Brain microvascular endothelial cell (primary cell): ENCODE measurements at regions not wholly inside any gene's neighbourhood (a gene's known extent, or its start where the extent isn't known, plus 50 kb on each side); places are given as distances from the start of the nearest gene placed in this dataset.

ENCODE experiments used
- DNase-seq: peaks from one replicate; pipeline ENCODE4 v3.0.0-alpha.2; 2020
- H3K27ac ChIP-seq: fragments of 250-450 bp; sonication (Bioruptor Pico); 2 replicates; pipeline ENCODE4 v1.5.1; 2020; ENCODE audit warnings: mild to moderate bottlenecking, moderate library complexity
- H3K27me3 ChIP-seq: fragments of 250-450 bp; sonication (Bioruptor Pico); replicated peaks from 2 replicates; pipeline ENCODE4 v1.5.1; 2020; ENCODE audit warnings: mild to moderate bottlenecking
- H3K36me3 ChIP-seq: fragments of 250-450 bp; sonication (Bioruptor Pico); replicated peaks from 2 replicates; pipeline ENCODE4 v1.5.1; 2020; ENCODE audit warnings: mild to moderate bottlenecking
- H3K4me3 ChIP-seq: 2 replicates; pipeline ENCODE4 v1.5.1; 2011; ENCODE audit warnings: low read depth, mild to moderate bottlenecking, control low read depth, low read length, moderate library complexity
- CTCF ChIP-seq: IDR thresholded peaks from 2 replicates; pipeline ENCODE4 v1.5.1; 2011; ENCODE audit warnings: low read depth, mild to moderate bottlenecking, moderate library complexity, low read length, control low read depth, inconsistent platforms; ENCODE audit errors: missing control alignments
- in situ Hi-C: cut with HindIII; loops from 2 replicates; pipeline ENCODE4 v1.10.0; 2017; ENCODE audit warnings: low sequenced_read_pairs, low pct_ligation_motif_present

DNA sequence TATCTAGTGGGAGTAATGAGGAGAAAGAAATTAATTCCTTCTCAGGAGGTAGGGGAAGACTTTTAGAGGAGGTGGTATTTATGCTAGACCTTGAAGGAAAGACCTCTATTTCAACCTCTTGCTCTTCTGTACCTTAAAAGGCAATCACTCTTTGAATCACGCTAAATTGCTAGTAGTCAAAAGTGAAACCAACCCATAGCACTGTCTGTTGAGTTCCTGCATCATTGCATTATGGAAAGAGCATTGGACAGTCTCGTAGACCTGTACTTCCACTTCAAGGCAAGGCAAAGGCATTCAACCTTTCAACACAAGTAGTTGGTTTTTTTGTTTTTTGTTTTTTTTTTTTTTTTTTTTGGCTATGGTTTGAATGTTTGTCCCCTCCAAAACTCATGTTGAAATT lies 770.4 kb downstream of the ETS1 start:
- H3K27ac ChIP-seq: no peak overlapping the region
- in situ Hi-C loops: no loop called here
- DNase-seq: no peak
- no peaks in the 10 kb centered on the region for H3K27me3 ChIP-seq
- H3K36me3 ChIP-seq: no peaks in the 10 kb centered on the region
- no peak overlapping the region for H3K4me3 ChIP-seq
- TF ChIP-seq CTCF: no peak

- Histone ChIP-seq H3K4me3 (no peak overlapping the region), H3K27ac (no peak overlapping the region), H3K36me3 (no peaks in the 10 kb centered on the region), H3K27me3 (no peaks in the 10 kb centered on the region)
- DNase-seq: no peak
- in situ Hi-C loops: no loop called here
- TF ChIP-seq CTCF: no peak
These were observed 772.0 kb downstream of the ETS1 start for GRCh38 chr11:127815331-127815730.

- Histone ChIP-seq H3K27me3 (no peaks in the 10 kb centered on the region), H3K4me3 (no peak overlapping the region), H3K36me3 (no peaks in the 10 kb centered on the region), H3K27ac (no peak overlapping the region)
- in situ Hi-C loops: no loop called here
- no peak for DNase-seq
- TF ChIP-seq CTCF: no peak
These were observed 780.9 kb downstream of the ETS1 start for GRCh38 chr11:127806501-127806900.

DNA sequence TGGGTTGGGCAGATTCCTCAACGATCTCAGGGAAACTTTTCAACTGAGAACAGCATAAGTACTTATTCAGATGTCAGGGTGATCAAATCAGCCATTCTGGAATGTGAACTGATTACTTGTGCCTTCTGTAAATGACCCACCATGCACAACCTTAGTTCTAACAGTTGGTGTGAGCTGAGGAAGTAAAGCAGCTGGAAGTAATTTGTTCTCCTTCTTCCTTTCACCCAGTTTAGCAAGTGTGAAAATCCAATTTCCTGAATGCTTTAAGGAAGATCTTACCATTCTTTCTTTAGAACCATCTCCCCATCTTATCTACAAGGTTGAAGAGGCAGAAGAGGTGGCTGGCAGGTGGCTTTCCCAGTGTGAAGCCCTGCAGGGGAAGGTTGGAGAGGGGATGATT lies 781.6 kb downstream of the ETS1 start:
- no peak overlapping the region for H3K27ac ChIP-seq
- no peaks in the 10 kb centered on the region for H3K36me3 ChIP-seq
- H3K27me3 ChIP-seq: no peaks in the 10 kb centered on the region
- DNase-seq: no peak
- H3K4me3 ChIP-seq: no peak overlapping the region
- TF ChIP-seq CTCF: no peak
- in situ Hi-C loops: no loop called here

- Histone ChIP-seq H3K27ac (no peak overlapping the region), H3K27me3 (no peaks in the 10 kb centered on the region), H3K4me3 (no peak overlapping the region), H3K36me3 (no peaks in the 10 kb centered on the region)
- TF ChIP-seq CTCF: no peak
- no peak for DNase-seq
- in situ Hi-C loops: no loop called here
These were observed 782.5 kb downstream of the ETS1 start for GRCh38 chr11:127804747-127805400.

- no peak for DNase-seq
- no peak overlapping the region for H3K4me3 ChIP-seq
- no peaks in the 10 kb centered on the region for H3K36me3 ChIP-seq
- TF ChIP-seq CTCF: no peak
- H3K27ac ChIP-seq: no peak overlapping the region
- no peaks in the 10 kb centered on the region for H3K27me3 ChIP-seq
- in situ Hi-C loops: no loop called here
These were observed 783.6 kb downstream of the ETS1 start for GRCh38 chr11:127803755-127804154.
